ENCODE measurements at regions not wholly inside any gene's neighbourhood (a gene's known extent, or its start where the extent isn't known, plus 50 kb on each side); places are given as distances from the start of the nearest gene placed in this dataset.

DNA sequence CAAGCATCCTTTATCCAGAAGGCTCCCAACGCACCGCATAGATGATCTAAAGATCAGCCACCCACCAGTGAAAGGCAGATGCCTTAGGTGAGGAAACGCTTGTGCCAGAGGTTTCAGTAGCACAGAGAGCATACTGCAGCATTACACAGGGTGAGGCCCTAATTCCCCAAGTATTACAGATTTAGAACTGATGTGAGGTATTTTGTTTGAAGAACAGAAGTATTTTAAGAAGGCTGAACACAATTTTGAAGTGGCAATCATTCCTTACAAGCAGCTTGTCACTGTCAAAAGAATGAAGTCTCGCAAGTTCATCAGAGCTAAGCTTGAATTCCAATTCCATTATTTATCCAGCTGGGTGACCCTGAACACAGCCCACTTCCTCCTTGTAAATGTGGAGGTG lies 70.0 kb upstream of the FAT3 start:
- DNase-seq: no peak
- TF ChIP-seq, protein P1, sequence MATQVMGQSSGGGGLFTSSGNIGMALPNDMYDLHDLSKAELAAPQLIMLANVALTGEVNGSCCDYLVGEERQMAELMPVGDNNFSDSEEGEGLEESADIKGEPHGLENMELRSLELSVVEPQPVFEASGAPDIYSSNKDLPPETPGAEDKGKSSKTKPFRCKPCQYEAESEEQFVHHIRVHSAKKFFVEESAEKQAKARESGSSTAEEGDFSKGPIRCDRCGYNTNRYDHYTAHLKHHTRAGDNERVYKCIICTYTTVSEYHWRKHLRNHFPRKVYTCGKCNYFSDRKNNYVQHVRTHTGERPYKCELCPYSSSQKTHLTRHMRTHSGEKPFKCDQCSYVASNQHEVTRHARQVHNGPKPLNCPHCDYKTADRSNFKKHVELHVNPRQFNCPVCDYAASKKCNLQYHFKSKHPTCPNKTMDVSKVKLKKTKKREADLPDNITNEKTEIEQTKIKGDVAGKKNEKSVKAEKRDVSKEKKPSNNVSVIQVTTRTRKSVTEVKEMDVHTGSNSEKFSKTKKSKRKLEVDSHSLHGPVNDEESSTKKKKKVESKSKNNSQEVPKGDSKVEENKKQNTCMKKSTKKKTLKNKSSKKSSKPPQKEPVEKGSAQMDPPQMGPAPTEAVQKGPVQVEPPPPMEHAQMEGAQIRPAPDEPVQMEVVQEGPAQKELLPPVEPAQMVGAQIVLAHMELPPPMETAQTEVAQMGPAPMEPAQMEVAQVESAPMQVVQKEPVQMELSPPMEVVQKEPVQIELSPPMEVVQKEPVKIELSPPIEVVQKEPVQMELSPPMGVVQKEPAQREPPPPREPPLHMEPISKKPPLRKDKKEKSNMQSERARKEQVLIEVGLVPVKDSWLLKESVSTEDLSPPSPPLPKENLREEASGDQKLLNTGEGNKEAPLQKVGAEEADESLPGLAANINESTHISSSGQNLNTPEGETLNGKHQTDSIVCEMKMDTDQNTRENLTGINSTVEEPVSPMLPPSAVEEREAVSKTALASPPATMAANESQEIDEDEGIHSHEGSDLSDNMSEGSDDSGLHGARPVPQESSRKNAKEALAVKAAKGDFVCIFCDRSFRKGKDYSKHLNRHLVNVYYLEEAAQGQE (IDR thresholded peaks at IDR 0.05; ENCODE audit: low read depth, low read length): no peak
- TF ChIP-seq RCOR1 (IDR thresholded peaks at IDR 0.05; ENCODE audit: low read length) (no peak), CHD2 (IDR thresholded peaks at IDR 0.05; ENCODE audit: low read length, partially characterized antibody) (no peak)

DNA sequence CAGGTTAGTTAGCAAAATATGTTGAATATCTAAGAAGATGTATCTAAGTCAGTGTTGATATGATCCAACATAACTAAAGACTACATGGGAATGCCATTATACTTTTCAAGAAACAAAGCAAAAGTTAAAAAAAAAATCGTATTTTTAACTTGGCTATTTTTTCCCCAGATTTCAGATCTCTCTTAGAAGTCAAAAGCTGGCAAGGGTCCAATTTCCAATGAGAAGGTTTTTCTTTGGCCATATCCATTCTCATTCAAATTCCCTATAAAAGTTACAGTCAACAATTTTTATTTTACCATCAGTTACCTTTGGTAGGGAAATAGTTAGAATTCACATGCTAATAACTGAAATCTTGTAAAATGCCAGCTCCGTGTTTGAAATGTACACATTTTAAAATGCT lies 70.5 kb upstream of the FAT3 start:
- no peaks in the 10 kb centered on the region for H3K4me1 ChIP-seq (ENCODE audit: control insufficient read depth in 1 of 2, insufficient read depth in 2 of 2, low read depth in 1 of 2, low read length in 1 of 2)
- H3K36me3 ChIP-seq (replicated peaks in 1 of 2; ENCODE audit: control insufficient read depth in 1 of 2, insufficient read depth in 2 of 2, low read length in 1 of 2): no peaks in the 10 kb centered on the region
- no peaks in the 10 kb centered on the region for H3F3A ChIP-seq (replicated peaks; ENCODE audit: insufficient read depth)
- H3K27me3 ChIP-seq (ENCODE audit: insufficient read depth): no peaks in the 10 kb centered on the region
- ChIA-PET POLR2A (no interaction called here), CTCF (interaction anchor here (0.9 kb wide), 1 partner anchor 12 kb away, joined by 4 read pairs; no protein-coding TSS in a partner anchor)
- no peak overlapping the region for H3K4me3 ChIP-seq (ENCODE audit: low read depth in 2 of 2, low read length in 1 of 2)
- no peaks in the 10 kb centered on the region for H3K9me2 ChIP-seq
- DNase-seq: no peak
- H3K9me3 ChIP-seq: no peaks in the 10 kb centered on the region
- no peak overlapping the region for H3K9ac ChIP-seq
- H2AFZ ChIP-seq (ENCODE audit: low read depth): no peak overlapping the region
- no peak overlapping the region for H3K27ac ChIP-seq (ENCODE audit: low read depth in 2 of 2, low read length in 1 of 2)
- H3K4me2 ChIP-seq: no peak overlapping the region
- TF ChIP-seq FOXM1 (IDR thresholded peaks at IDR 0.05; ENCODE audit: low read depth) (no peak), TCF12 (IDR thresholded peaks at IDR 0.05) (no peak), EZH2phosphoT487 (IDR thresholded peaks at IDR 0.05; ENCODE audit: borderline replicate concordance, low read depth) (no peak), RXRA (IDR thresholded peaks at IDR 0.05; ENCODE audit: borderline replicate concordance, low read depth) (no peak), EP300 (IDR thresholded peaks at IDR 0.05; ENCODE audit: borderline replicate concordance in 1 of 2, low read depth in 1 of 2, low read length in 1 of 2) (no peak), TAF1 (IDR thresholded peaks at IDR 0.05; ENCODE audit: borderline replicate concordance, low read depth, low read length) (no peak), NFIC (IDR thresholded peaks at IDR 0.05; ENCODE audit: borderline replicate concordance) (no peak)
- TF ChIP-seq, protein P2, sequence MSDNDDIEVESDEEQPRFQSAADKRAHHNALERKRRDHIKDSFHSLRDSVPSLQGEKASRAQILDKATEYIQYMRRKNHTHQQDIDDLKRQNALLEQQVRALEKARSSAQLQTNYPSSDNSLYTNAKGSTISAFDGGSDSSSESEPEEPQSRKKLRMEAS (IDR thresholded peaks at IDR 0.05; ENCODE audit: low read depth): no peak
- TF ChIP-seq, protein P3, sequence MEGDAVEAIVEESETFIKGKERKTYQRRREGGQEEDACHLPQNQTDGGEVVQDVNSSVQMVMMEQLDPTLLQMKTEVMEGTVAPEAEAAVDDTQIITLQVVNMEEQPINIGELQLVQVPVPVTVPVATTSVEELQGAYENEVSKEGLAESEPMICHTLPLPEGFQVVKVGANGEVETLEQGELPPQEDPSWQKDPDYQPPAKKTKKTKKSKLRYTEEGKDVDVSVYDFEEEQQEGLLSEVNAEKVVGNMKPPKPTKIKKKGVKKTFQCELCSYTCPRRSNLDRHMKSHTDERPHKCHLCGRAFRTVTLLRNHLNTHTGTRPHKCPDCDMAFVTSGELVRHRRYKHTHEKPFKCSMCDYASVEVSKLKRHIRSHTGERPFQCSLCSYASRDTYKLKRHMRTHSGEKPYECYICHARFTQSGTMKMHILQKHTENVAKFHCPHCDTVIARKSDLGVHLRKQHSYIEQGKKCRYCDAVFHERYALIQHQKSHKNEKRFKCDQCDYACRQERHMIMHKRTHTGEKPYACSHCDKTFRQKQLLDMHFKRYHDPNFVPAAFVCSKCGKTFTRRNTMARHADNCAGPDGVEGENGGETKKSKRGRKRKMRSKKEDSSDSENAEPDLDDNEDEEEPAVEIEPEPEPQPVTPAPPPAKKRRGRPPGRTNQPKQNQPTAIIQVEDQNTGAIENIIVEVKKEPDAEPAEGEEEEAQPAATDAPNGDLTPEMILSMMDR (IDR thresholded peaks at IDR 0.05): no peak
- TF ChIP-seq, protein P4, sequence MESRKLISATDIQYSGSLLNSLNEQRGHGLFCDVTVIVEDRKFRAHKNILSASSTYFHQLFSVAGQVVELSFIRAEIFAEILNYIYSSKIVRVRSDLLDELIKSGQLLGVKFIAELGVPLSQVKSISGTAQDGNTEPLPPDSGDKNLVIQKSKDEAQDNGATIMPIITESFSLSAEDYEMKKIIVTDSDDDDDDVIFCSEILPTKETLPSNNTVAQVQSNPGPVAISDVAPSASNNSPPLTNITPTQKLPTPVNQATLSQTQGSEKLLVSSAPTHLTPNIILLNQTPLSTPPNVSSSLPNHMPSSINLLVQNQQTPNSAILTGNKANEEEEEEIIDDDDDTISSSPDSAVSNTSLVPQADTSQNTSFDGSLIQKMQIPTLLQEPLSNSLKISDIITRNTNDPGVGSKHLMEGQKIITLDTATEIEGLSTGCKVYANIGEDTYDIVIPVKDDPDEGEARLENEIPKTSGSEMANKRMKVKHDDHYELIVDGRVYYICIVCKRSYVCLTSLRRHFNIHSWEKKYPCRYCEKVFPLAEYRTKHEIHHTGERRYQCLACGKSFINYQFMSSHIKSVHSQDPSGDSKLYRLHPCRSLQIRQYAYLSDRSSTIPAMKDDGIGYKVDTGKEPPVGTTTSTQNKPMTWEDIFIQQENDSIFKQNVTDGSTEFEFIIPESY (IDR thresholded peaks at IDR 0.05; ENCODE audit: borderline replicate concordance, low read depth): no peak
- WGBS (ENCODE audit: low lambda C conversion rate): 81% methylated on average over 2 of the region's 2 CpGs
- H4K20me1 ChIP-seq (ENCODE audit: insufficient read depth): no peaks in the 10 kb centered on the region
- no peaks in the 10 kb centered on the region for H3K79me2 ChIP-seq (ENCODE audit: insufficient read depth)

More for the DNA sequence above, 70.0 kb upstream of the FAT3 start:
- Histone ChIP-seq H3F3A (replicated peaks; ENCODE audit: insufficient read depth) (no peaks in the 10 kb centered on the region), H3K4me1 (ENCODE audit: control insufficient read depth in 1 of 2, insufficient read depth in 2 of 2, low read depth in 1 of 2, low read length in 1 of 2) (no peaks in the 10 kb centered on the region), H3K79me2 (ENCODE audit: insufficient read depth) (no peaks in the 10 kb centered on the region), H2AFZ (ENCODE audit: low read depth) (no peak overlapping the region), H3K27me3 (ENCODE audit: insufficient read depth) (no peaks in the 10 kb centered on the region), H3K9ac (no peak overlapping the region), H3K9me2 (no peaks in the 10 kb centered on the region), H3K4me3 (ENCODE audit: low read depth in 2 of 2, low read length in 1 of 2) (no peak overlapping the region), H3K4me2 (no peak overlapping the region), H3K27ac (ENCODE audit: low read depth in 2 of 2, low read length in 1 of 2) (no peak overlapping the region), H4K20me1 (ENCODE audit: insufficient read depth) (no peaks in the 10 kb centered on the region), H3K36me3 (replicated peaks in 1 of 2; ENCODE audit: control insufficient read depth in 1 of 2, insufficient read depth in 2 of 2, low read length in 1 of 2) (no peaks in the 10 kb centered on the region), H3K9me3 (no peaks in the 10 kb centered on the region)
- ChIA-PET POLR2A (no interaction called here), CTCF (no interaction called here)
- 90% methylated on average over 4 of the region's 4 CpGs for WGBS (ENCODE audit: low lambda C conversion rate)

All from SK-N-SH (cell line).